Spinal cord (tissue), 9 donors: ENCODE measurements at regions not wholly inside any gene's neighbourhood (a gene's known extent, or its start where the extent isn't known, plus 50 kb on each side); places are given as distances from the start of the nearest gene placed in this dataset.
"Not testable (repeated sequence)": the region's sequence is repeated elsewhere in the genome, so short reads cannot be mapped to it uniquely, and the experiment has no call there.

ENCODE experiments used
- DNase-seq, 6 donors: peaks; one replicate each; pipeline versions ENCODE4 v3.0.0 to v3.0.0-alpha.2; 2013 to 2015; ENCODE audit warnings: low spot score in 6 of 6, low read depth in 4 of 6
- H3K27ac ChIP-seq: one replicate; pipeline ENCODE4 v1.5.1; 2013; ENCODE audit warnings: low read depth, low read length, control low read depth
- H3K27me3 ChIP-seq: one replicate; pipeline ENCODE4 v1.6.1; 2013; ENCODE audit warnings: low read length; ENCODE audit not compliant: control insufficient read depth, insufficient read depth
- H3K36me3 ChIP-seq: one replicate; pipeline ENCODE4 v1.6.1; 2013; ENCODE audit warnings: low read length; ENCODE audit not compliant: control insufficient read depth, insufficient read depth
- H3K4me1 ChIP-seq: one replicate; pipeline ENCODE4 v1.6.1; 2013; ENCODE audit warnings: low read length; ENCODE audit not compliant: control insufficient read depth, insufficient read depth
- H3K4me3 ChIP-seq: one replicate; pipeline ENCODE4 v1.5.1; 2013; ENCODE audit warnings: low read depth, low read length, control low read depth
- H3K9me3 ChIP-seq: one replicate; pipeline ENCODE4 v1.6.1; 2013; ENCODE audit warnings: low read length; ENCODE audit not compliant: control insufficient read depth, insufficient read depth
- WGBS: methylation state at CpG from one replicate; pipeline ENCODE4 v1.1.5; 2013; ENCODE audit warnings: missing lambda C conversion rate; ENCODE audit not compliant: insufficient coverage; 5-methylcytosine and 5-hydroxymethylcytosine counted together
- donor health status: healthy.

GRCh38 chr3:188003188-188004171 lies 150.5 kb upstream of the LPP start:
- no peaks in the 10 kb centered on the region for H3K4me1 ChIP-seq
- H3K36me3 ChIP-seq: no peaks in the 10 kb centered on the region
- H3K4me3 ChIP-seq: no peak overlapping the region
- WGBS: 63% methylated on average over 8 of the region's 9 CpGs
- DNase-seq: no peak
- H3K9me3 ChIP-seq: no peaks in the 10 kb centered on the region
- no peak overlapping the region for H3K27ac ChIP-seq
- H3K27me3 ChIP-seq: no peaks in the 10 kb centered on the region

- 90% methylated on average over 13 of the region's 17 CpGs for WGBS
- DNase-seq: peak in 1 of 6 donors; percentile 18
- no peak overlapping the region for H3K27ac ChIP-seq
- no peaks in the 10 kb centered on the region for H3K36me3 ChIP-seq
- no peaks in the 10 kb centered on the region for H3K9me3 ChIP-seq
- no peaks in the 10 kb centered on the region for H3K27me3 ChIP-seq
- no peaks in the 10 kb centered on the region for H3K4me1 ChIP-seq
- H3K4me3 ChIP-seq: no peak overlapping the region
These were observed 147.1 kb upstream of the LPP start for GRCh38 chr3:188006726-188007393.

GRCh38 chr3:188007897-188008296 lies 146.1 kb upstream of the LPP start:
- Histone ChIP-seq H3K36me3 (no peaks in the 10 kb centered on the region), H3K27me3 (no peaks in the 10 kb centered on the region), H3K4me1 (no peaks in the 10 kb centered on the region), H3K9me3 (no peaks in the 10 kb centered on the region), H3K4me3 (no peak overlapping the region), H3K27ac (no peak overlapping the region)
- no peak for DNase-seq
- 91% methylated on average over 4 of the region's 6 CpGs for WGBS

- Histone ChIP-seq H3K36me3 (no peaks in the 10 kb centered on the region), H3K4me1 (no peaks in the 10 kb centered on the region), H3K9me3 (no peaks in the 10 kb centered on the region), H3K27me3 (no peaks in the 10 kb centered on the region), H3K27ac (no peak overlapping the region), H3K4me3 (no peak overlapping the region)
- WGBS: 77% methylated on average over 2 of the region's 3 CpGs
- no peak for DNase-seq
These were observed 145.3 kb upstream of the LPP start for GRCh38 chr3:188008582-188009213.

GRCh38 chr3:188010478-188010877 lies 143.5 kb upstream of the LPP start:
- Histone ChIP-seq H3K4me1 (no peaks in the 10 kb centered on the region), H3K9me3 (peaks cover 1% of the 10 kb centered on the region), H3K27me3 (no peaks in the 10 kb centered on the region), H3K4me3 (no peak overlapping the region), H3K27ac (no peak overlapping the region), H3K36me3 (no peaks in the 10 kb centered on the region)
- DNase-seq: no peak
- WGBS: 94% methylated on average over 7 of the region's 8 CpGs

- no peak overlapping the region for H3K27ac ChIP-seq
- H3K27me3 ChIP-seq: no peaks in the 10 kb centered on the region
- WGBS: no CpG with 5 or more reads among the region's 4 CpGs
- DNase-seq: peak in 1 of 6 donors; percentile 52
- H3K4me1 ChIP-seq: no peaks in the 10 kb centered on the region
- H3K36me3 ChIP-seq: no peaks in the 10 kb centered on the region
- no peak overlapping the region for H3K4me3 ChIP-seq
- H3K9me3 ChIP-seq: peaks cover 1% of the 10 kb centered on the region
These were observed 134.2 kb upstream of the LPP start for GRCh38 chr3:188019727-188020126.

DNA sequence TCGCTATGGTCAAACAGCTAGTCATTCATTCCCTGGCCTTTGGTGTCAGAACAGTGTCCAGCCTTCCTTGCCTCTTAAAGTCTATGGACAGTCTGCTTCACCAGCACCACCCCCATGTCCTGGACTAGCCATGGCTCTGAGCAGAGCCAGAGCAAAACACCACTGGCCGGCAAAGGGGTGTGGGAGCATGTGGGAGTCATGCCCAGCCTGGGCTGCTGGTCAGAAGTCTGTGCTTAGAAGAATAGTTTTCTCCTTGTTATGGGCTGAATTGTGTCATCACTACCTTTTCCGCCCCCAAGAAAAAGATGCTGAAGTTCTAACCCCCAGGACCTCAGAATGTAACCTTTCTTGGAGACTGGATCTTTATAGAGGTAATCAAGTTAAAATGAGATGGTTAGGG lies 132.9 kb upstream of the LPP start:
- 100% methylated on average over 1 of the region's 3 CpGs for WGBS
- H3K9me3 ChIP-seq: no peaks in the 10 kb centered on the region

GRCh38 chr3:188021502-188022040 lies 132.4 kb upstream of the LPP start:
- H3K27me3 ChIP-seq: no peaks in the 10 kb centered on the region

More for the DNA sequence above, 132.9 kb upstream of the LPP start:
- Histone ChIP-seq H3K4me1 (no peaks in the 10 kb centered on the region), H3K27me3 (no peaks in the 10 kb centered on the region), H3K27ac (no peak overlapping the region), H3K36me3 (no peaks in the 10 kb centered on the region), H3K4me3 (no peak overlapping the region)
- DNase-seq: no peak

DNA sequence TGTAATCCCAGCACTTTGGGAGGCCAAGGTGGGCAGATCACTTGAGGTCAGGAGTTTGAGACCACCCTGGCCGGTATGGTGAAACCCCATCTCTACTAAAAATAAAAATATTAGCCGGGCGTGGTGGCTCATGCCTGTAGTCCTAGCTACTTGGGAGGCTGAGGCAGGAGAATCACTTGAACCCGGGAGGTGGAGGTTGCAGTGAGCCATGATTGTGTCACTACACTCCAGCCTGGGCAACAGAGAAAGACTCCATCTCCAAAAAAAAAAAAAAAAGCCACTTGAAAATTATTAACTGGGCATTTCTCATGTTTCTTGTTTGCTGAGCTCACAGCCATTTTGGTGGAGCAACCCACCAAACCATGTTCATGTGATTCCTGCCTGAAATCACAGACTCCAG lies 131.1 kb upstream of the LPP start:
- H3K27ac ChIP-seq, H3K4me3 ChIP-seq, H3K4me1 ChIP-seq, H3K9me3 ChIP-seq, H3K36me3 ChIP-seq, DNase-seq, H3K27me3 ChIP-seq: not testable (repeated sequence)
- WGBS: 87% methylated on average over 3 of the region's 4 CpGs

More at GRCh38 chr3:188021502-188022040, 132.4 kb upstream of the LPP start:
- Histone ChIP-seq H3K36me3 (no peaks in the 10 kb centered on the region), H3K4me1 (no peaks in the 10 kb centered on the region), H3K9me3 (no peaks in the 10 kb centered on the region), H3K27ac (no peak overlapping the region), H3K4me3 (no peak overlapping the region)
- no peak for DNase-seq
- 88% methylated on average over 6 of the region's 7 CpGs for WGBS
